HUES6 (cell line): ENCODE measurements at regions not wholly inside any gene's neighbourhood (a gene's known extent, or its start where the extent isn't known, plus 50 kb on each side); places are given as distances from the start of the nearest gene placed in this dataset.

Experiments
- H3K27ac ChIP-seq: 2 replicates; pipeline ENCODE4 v1.7.0; 2013; ENCODE audit warnings: low read depth, mild to moderate bottlenecking, low read length, inconsistent platforms
- H3K27me3 ChIP-seq: 2 replicates; pipeline ENCODE4 v1.6.1; 2013; ENCODE audit warnings: low read length; ENCODE audit not compliant: control insufficient read depth, insufficient read depth
- H3K36me3 ChIP-seq: 2 replicates; pipeline ENCODE4 v1.6.1; 2013; ENCODE audit warnings: low read length; ENCODE audit not compliant: control insufficient read depth, insufficient read depth
- H3K4me1 ChIP-seq: 2 replicates; pipeline ENCODE4 v1.6.1; 2013; ENCODE audit warnings: low read length; ENCODE audit not compliant: control insufficient read depth, insufficient read depth
- H3K4me3 ChIP-seq: 2 replicates; pipeline ENCODE4 v1.5.1; 2013; ENCODE audit warnings: low read depth, low read length
- H3K9ac ChIP-seq: one replicate; pipeline ENCODE4 v1.6.1; 2013; ENCODE audit warnings: mild to moderate bottlenecking, low read length
- H3K9me3 ChIP-seq: 2 replicates; pipeline ENCODE4 v1.6.1; 2013; ENCODE audit warnings: low read depth, low read length; ENCODE audit not compliant: control insufficient read depth, insufficient read depth

GRCh38 chr1:194533641-194534040 lies 1347.2 kb upstream of the B3GALT2 start:
- no peak overlapping the region for H3K9ac ChIP-seq
- H3K27ac ChIP-seq: no peak overlapping the region

GRCh38 chr1:194517567-194517966 lies 1331.2 kb upstream of the B3GALT2 start:
- no peaks in the 10 kb centered on the region for H3K9me3 ChIP-seq
- no peaks in the 10 kb centered on the region for H3K4me1 ChIP-seq
- no peak overlapping the region for H3K9ac ChIP-seq
- no peaks in the 10 kb centered on the region for H3K36me3 ChIP-seq
- no peaks in the 10 kb centered on the region for H3K27me3 ChIP-seq
- no peak overlapping the region for H3K4me3 ChIP-seq
- H3K27ac ChIP-seq: no peak overlapping the region

More at GRCh38 chr1:194533641-194534040, 1347.2 kb upstream of the B3GALT2 start:
- H3K9me3 ChIP-seq: no peaks in the 10 kb centered on the region
- no peaks in the 10 kb centered on the region for H3K36me3 ChIP-seq
- no peak overlapping the region for H3K4me3 ChIP-seq
- H3K27me3 ChIP-seq: no peaks in the 10 kb centered on the region
- peaks cover 13% of the 10 kb centered on the region; the same call in 1 of the 2 replicates for H3K4me1 ChIP-seq

GRCh38 chr1:194515916-194516315 lies 1329.5 kb upstream of the B3GALT2 start:
- no peaks in the 10 kb centered on the region for H3K4me1 ChIP-seq
- no peak overlapping the region for H3K9ac ChIP-seq

GRCh38 chr1:194512957-194513356 lies 1326.5 kb upstream of the B3GALT2 start:
- peaks cover 7% of the 10 kb centered on the region; the same call in 1 of the 2 replicates for H3K9me3 ChIP-seq
- H3K36me3 ChIP-seq: no peaks in the 10 kb centered on the region
- no peak overlapping the region for H3K9ac ChIP-seq
- no peak overlapping the region for H3K4me3 ChIP-seq
- no peak overlapping the region for H3K27ac ChIP-seq
- no peaks in the 10 kb centered on the region for H3K4me1 ChIP-seq
- H3K27me3 ChIP-seq: no peaks in the 10 kb centered on the region

More at GRCh38 chr1:194515916-194516315, 1329.5 kb upstream of the B3GALT2 start:
- H3K27me3 ChIP-seq: no peaks in the 10 kb centered on the region
- H3K4me3 ChIP-seq: no peak overlapping the region
- H3K36me3 ChIP-seq: no peaks in the 10 kb centered on the region
- H3K9me3 ChIP-seq: no peaks in the 10 kb centered on the region; the same call in 1 of the 2 replicates
- no peak overlapping the region for H3K27ac ChIP-seq

GRCh38 chr1:194512345-194512744 lies 1325.9 kb upstream of the B3GALT2 start:
- no peaks in the 10 kb centered on the region for H3K4me1 ChIP-seq
- H3K27ac ChIP-seq: no peak overlapping the region
- no peaks in the 10 kb centered on the region for H3K27me3 ChIP-seq
- peaks cover 7% of the 10 kb centered on the region; the same call in 1 of the 2 replicates for H3K9me3 ChIP-seq
- no peaks in the 10 kb centered on the region for H3K36me3 ChIP-seq
- no peak overlapping the region for H3K9ac ChIP-seq
- no peak overlapping the region for H3K4me3 ChIP-seq

- H3K4me1 ChIP-seq: no peaks in the 10 kb centered on the region
- H3K9me3 ChIP-seq: no peaks in the 10 kb centered on the region
- no peak overlapping the region for H3K9ac ChIP-seq
- no peak overlapping the region for H3K4me3 ChIP-seq
- no peaks in the 10 kb centered on the region for H3K36me3 ChIP-seq
- no peaks in the 10 kb centered on the region for H3K27me3 ChIP-seq
- H3K27ac ChIP-seq: no peak overlapping the region
Observed at GRCh38 chr1:194503209-194503608, 1316.8 kb upstream of the B3GALT2 start.

- Histone ChIP-seq H3K4me1 (no peaks in the 10 kb centered on the region), H3K9ac (no peak overlapping the region), H3K36me3 (no peaks in the 10 kb centered on the region), H3K9me3 (peaks cover 20% of the 10 kb centered on the region), H3K27me3 (no peaks in the 10 kb centered on the region), H3K27ac (no peak overlapping the region), H3K4me3 (no peak overlapping the region)
Observed at GRCh38 chr1:194495434-194495833, 1309.0 kb upstream of the B3GALT2 start.

GRCh38 chr1:194487172-194487571 lies 1300.8 kb upstream of the B3GALT2 start:
- H3K36me3 ChIP-seq: no peaks in the 10 kb centered on the region
- no peak overlapping the region for H3K4me3 ChIP-seq
- 0 out of 2 replicates have a peak, but pooled peaks cover 5% of the 10 kb centered on the region for H3K9me3 ChIP-seq
- H3K27me3 ChIP-seq: no peaks in the 10 kb centered on the region
- no peaks in the 10 kb centered on the region for H3K4me1 ChIP-seq
- no peak overlapping the region for H3K27ac ChIP-seq
- no peak overlapping the region for H3K9ac ChIP-seq

- Histone ChIP-seq H3K27ac (no peak overlapping the region), H3K9me3 (0 out of 2 replicates have a peak, but pooled peaks cover 5% of the 10 kb centered on the region), H3K4me1 (no peaks in the 10 kb centered on the region), H3K9ac (no peak overlapping the region), H3K4me3 (no peak overlapping the region), H3K27me3 (no peaks in the 10 kb centered on the region), H3K36me3 (no peaks in the 10 kb centered on the region)
Observed at GRCh38 chr1:194485432-194485831, 1299.0 kb upstream of the B3GALT2 start.

GRCh38 chr1:194478731-194479130 lies 1292.3 kb upstream of the B3GALT2 start:
- no peak overlapping the region for H3K9ac ChIP-seq
- H3K27ac ChIP-seq: no peak overlapping the region
- H3K27me3 ChIP-seq: no peaks in the 10 kb centered on the region
- no peaks in the 10 kb centered on the region for H3K36me3 ChIP-seq
- no peaks in the 10 kb centered on the region for H3K9me3 ChIP-seq
- H3K4me3 ChIP-seq: no peak overlapping the region
- H3K4me1 ChIP-seq: no peaks in the 10 kb centered on the region

- H3K36me3 ChIP-seq: no peaks in the 10 kb centered on the region
- H3K4me3 ChIP-seq: no peak overlapping the region
- no peaks in the 10 kb centered on the region for H3K9me3 ChIP-seq
- H3K4me1 ChIP-seq: no peaks in the 10 kb centered on the region
- H3K9ac ChIP-seq: no peak overlapping the region
- H3K27me3 ChIP-seq: no peaks in the 10 kb centered on the region
- no peak overlapping the region for H3K27ac ChIP-seq
Observed at GRCh38 chr1:194477908-194478307, 1291.5 kb upstream of the B3GALT2 start.

- H3K27me3 ChIP-seq: no peaks in the 10 kb centered on the region
- H3K36me3 ChIP-seq: no peaks in the 10 kb centered on the region
- H3K4me3 ChIP-seq: no peak overlapping the region
- H3K9ac ChIP-seq: no peak overlapping the region
- no peaks in the 10 kb centered on the region for H3K9me3 ChIP-seq
- H3K27ac ChIP-seq: no peak overlapping the region
- no peaks in the 10 kb centered on the region for H3K4me1 ChIP-seq
Observed at GRCh38 chr1:194476872-194477271, 1290.5 kb upstream of the B3GALT2 start.
